GM12873 (cell line): ENCODE measurements at regions not wholly inside any gene's neighbourhood (a gene's known extent, or its start where the extent isn't known, plus 50 kb on each side); places are given as distances from the start of the nearest gene placed in this dataset.

Experiments
- CTCF ChIP-seq: IDR thresholded peaks from 2 replicates; pipeline ENCODE4 v1.5.1; 2012; ENCODE audit warnings: low read depth, mild to moderate bottlenecking, moderate library complexity, low read length, control low read depth; ENCODE audit not compliant: insufficient read depth; ENCODE audit errors: missing control alignments

GRCh38 chr1:181387702-181388101, 95.6 kb upstream of the CACNA1E start:
- TF ChIP-seq CTCF: no peak

GRCh38 chr1:181390410-181391077, 92.8 kb upstream of the CACNA1E start:
- TF ChIP-seq CTCF: no peak

- TF ChIP-seq CTCF: peak; percentile 9
These were observed 91.9 kb upstream of the CACNA1E start for GRCh38 chr1:181391301-181391900.

GRCh38 chr1:181392133-181392532, 91.2 kb upstream of the CACNA1E start:
- no peak for TF ChIP-seq CTCF

- TF ChIP-seq CTCF: no peak
These were observed 90.6 kb upstream of the CACNA1E start for GRCh38 chr1:181392613-181393220.

GRCh38 chr1:181394766-181395165, 88.6 kb upstream of the CACNA1E start:
- no peak for TF ChIP-seq CTCF

GRCh38 chr1:181396171-181396670, 87.1 kb upstream of the CACNA1E start:
- no peak for TF ChIP-seq CTCF
